Chondrocyte (in vitro differentiated cells): ENCODE measurements at regions not wholly inside any gene's neighbourhood (a gene's known extent, or its start where the extent isn't known, plus 50 kb on each side); places are given as distances from the start of the nearest gene placed in this dataset.

Experiments used
- DNase-seq: peaks from one replicate; pipeline ENCODE4 v3.0.0; 2021; ENCODE audit warnings: mixed read lengths, low spot score
- H3K27ac Mint-ChIP-seq: one replicate; pipeline ENCODE4 v1.8.0; 2021; ENCODE audit warnings: mild to moderate bottlenecking, moderate library complexity, mixed read lengths; ENCODE audit not compliant: unreplicated experiment
- H3K27me3 Mint-ChIP-seq: 2 replicates; pipeline ENCODE4 v1.8.0; 2021; ENCODE audit warnings: low read depth, mixed read lengths
- H3K36me3 Mint-ChIP-seq: 2 replicates; pipeline ENCODE4 v1.8.0; 2021; ENCODE audit warnings: low read depth, mixed read lengths
- H3K4me1 Mint-ChIP-seq: 2 replicates; pipeline ENCODE4 v1.8.0; 2021; ENCODE audit warnings: low read depth, mild to moderate bottlenecking, mixed read lengths
- H3K4me3 Mint-ChIP-seq: one replicate; pipeline ENCODE4 v1.8.0; 2021; ENCODE audit warnings: mild to moderate bottlenecking, moderate library complexity, mixed read lengths; ENCODE audit not compliant: unreplicated experiment
- H3K9me3 Mint-ChIP-seq: 2 replicates; pipeline ENCODE4 v1.8.0; 2021; ENCODE audit warnings: low read depth, mixed read lengths
- CTCF ChIP-seq: fragments of 200-600 bp; sonication (generic); IDR thresholded peaks from 2 replicates; pipeline ENCODE4 v1.5.0; 2021; ENCODE audit warnings: antibody characterized with exemption, mild to moderate bottlenecking, moderate library complexity

- H3K4me1 Mint-ChIP-seq = peaks cover 11% of the 10 kb centered on the region
- no peak overlapping the region for H3K4me3 Mint-ChIP-seq
- no peaks in the 10 kb centered on the region for H3K36me3 Mint-ChIP-seq
- no peaks in the 10 kb centered on the region for H3K9me3 Mint-ChIP-seq
- TF ChIP-seq CTCF = no peak
- no peaks in the 10 kb centered on the region for H3K27me3 Mint-ChIP-seq
- DNase-seq = no peak
- peak overlapping the region; percentile 5 for H3K27ac Mint-ChIP-seq
Observed at GRCh38 chr7:12801107-12801506, 113.7 kb downstream of the ARL4A start.

DNA sequence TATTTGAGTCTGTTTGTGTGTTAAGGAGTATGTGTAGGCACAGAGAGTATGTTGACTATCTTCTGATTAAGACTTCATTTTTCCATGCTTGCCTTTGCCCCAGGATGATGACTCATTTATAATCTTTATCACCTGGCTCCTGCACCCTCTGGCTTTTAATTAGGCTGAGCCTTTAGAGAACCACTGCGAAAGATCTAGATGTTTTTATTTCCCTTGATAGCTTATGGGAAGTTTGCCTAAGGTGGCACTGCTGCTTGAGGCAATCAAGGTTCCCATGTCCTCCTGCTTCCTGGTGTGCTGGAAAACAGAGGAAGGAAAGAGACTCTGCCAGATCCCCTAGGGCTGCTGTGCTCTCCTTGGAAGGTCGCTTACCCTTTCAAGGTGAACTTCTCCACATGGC, 114.6 kb downstream of the ARL4A start:
- Mint-ChIP-seq H3K36me3 (no peaks in the 10 kb centered on the region), H3K27me3 (no peaks in the 10 kb centered on the region), H3K27ac (no peak overlapping the region), H3K4me1 (peaks cover 11% of the 10 kb centered on the region), H3K4me3 (no peak overlapping the region), H3K9me3 (no peaks in the 10 kb centered on the region)
- no peak for DNase-seq
- no peak for TF ChIP-seq CTCF

DNA sequence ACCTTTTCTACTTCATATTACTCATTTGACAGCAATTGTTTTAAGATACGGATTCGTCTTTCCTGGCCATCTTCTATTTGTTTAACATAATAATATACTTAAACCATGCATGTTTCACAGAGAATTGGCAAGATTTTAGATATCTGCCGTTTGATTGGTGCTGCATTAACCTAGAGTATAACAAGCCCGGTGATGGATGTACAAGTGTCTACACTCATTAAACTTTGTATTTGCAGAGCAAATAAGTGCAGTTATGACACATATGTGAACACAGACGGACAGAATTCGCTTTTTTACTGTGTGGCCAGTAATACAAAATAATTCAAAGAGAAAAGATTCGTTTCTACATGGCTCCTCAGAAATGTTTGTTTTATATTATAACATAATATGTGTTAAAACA, 116.1 kb downstream of the ARL4A start:
- Mint-ChIP-seq H3K4me1 (peaks cover 11% of the 10 kb centered on the region), H3K4me3 (no peak overlapping the region), H3K9me3 (no peaks in the 10 kb centered on the region), H3K27me3 (no peaks in the 10 kb centered on the region), H3K27ac (no peak overlapping the region), H3K36me3 (no peaks in the 10 kb centered on the region)
- no peak for TF ChIP-seq CTCF
- DNase-seq = no peak

GRCh38 chr7:12805518-12805928, 118.1 kb downstream of the ARL4A start:
- Mint-ChIP-seq H3K27ac (no peak overlapping the region), H3K36me3 (no peaks in the 10 kb centered on the region), H3K9me3 (no peaks in the 10 kb centered on the region), H3K4me3 (no peak overlapping the region), H3K27me3 (no peaks in the 10 kb centered on the region), H3K4me1 (peaks cover 11% of the 10 kb centered on the region)
- no peak for DNase-seq
- TF ChIP-seq CTCF = no peak

DNA sequence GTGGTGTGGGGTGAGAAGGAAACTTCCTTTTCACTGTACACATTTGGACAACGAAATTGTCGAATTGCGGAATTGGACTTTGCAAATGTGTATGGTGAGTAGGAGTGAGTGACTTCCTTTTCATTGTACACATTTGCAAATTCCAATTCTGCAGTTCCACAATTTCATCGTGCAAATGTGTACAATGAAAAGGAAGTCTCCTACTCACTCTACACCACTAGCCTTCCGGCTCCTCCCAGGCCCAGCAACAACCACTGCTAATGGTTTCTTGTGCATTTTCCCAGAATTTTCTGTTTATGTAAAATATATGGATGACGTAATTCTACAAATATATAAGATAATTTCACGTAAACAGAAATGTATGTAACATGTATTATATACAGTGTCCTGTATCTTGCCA, 118.5 kb downstream of the ARL4A start:
- DNase-seq = no peak

More for the DNA sequence above, 118.5 kb downstream of the ARL4A start:
- Mint-ChIP-seq H3K4me1 (peaks cover 6% of the 10 kb centered on the region), H3K9me3 (no peaks in the 10 kb centered on the region), H3K4me3 (no peak overlapping the region), H3K36me3 (no peaks in the 10 kb centered on the region), H3K27me3 (no peaks in the 10 kb centered on the region), H3K27ac (no peak overlapping the region)
- TF ChIP-seq CTCF = no peak
